ENCODE measurements at regions not wholly inside any gene's neighbourhood (a gene's known extent, or its start where the extent isn't known, plus 50 kb on each side); places are given as distances from the start of the nearest gene placed in this dataset.

DNA sequence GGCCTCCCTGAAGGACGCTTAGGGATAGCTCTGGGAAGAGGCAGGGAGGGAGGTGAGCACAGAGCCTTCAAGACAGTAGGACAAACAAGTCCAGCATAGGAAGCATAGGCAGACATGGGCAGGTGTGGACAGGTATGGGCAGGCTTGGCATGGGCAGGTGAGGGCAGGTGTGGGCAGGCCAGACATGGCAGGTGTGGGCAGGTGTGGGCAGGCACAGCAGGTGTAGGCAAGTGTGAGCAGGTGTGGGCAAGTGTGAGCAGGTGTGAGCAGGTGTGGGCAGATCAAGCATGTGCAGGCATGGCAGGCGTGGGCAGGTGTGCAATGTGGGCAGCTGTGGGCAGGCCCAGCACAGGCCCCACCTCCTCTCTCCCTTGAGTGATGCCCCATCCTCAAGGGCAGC, 148.8 kb upstream of the ZMIZ1 start:
- no peak for DNase-seq
- WGBS, 2 donors = 95 to 96% methylated on average over 2 of the region's 2 CpGs
- intact Hi-C loops (cut with DNase I) = no loop called here
- TF ChIP-seq, protein P1, sequence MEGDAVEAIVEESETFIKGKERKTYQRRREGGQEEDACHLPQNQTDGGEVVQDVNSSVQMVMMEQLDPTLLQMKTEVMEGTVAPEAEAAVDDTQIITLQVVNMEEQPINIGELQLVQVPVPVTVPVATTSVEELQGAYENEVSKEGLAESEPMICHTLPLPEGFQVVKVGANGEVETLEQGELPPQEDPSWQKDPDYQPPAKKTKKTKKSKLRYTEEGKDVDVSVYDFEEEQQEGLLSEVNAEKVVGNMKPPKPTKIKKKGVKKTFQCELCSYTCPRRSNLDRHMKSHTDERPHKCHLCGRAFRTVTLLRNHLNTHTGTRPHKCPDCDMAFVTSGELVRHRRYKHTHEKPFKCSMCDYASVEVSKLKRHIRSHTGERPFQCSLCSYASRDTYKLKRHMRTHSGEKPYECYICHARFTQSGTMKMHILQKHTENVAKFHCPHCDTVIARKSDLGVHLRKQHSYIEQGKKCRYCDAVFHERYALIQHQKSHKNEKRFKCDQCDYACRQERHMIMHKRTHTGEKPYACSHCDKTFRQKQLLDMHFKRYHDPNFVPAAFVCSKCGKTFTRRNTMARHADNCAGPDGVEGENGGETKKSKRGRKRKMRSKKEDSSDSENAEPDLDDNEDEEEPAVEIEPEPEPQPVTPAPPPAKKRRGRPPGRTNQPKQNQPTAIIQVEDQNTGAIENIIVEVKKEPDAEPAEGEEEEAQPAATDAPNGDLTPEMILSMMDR (IDR thresholded peaks at IDR 0.05) = no peak
- no peak for TF ChIP-seq POLR2A (IDR thresholded peaks at IDR 0.05)
- Histone ChIP-seq H3K36me3 (no peaks in the 10 kb centered on the region), H3K4me3 (replicated peaks in 1 of 3) (no peak overlapping the region), H3K27me3 (no peaks in the 10 kb centered on the region), H3K9me3 (no peaks in the 10 kb centered on the region), H3K4me1 (peaks cover 0 to under 1% of the 10 kb centered on the region in 2 donors), H3K27ac (no peak overlapping the region)

DNA sequence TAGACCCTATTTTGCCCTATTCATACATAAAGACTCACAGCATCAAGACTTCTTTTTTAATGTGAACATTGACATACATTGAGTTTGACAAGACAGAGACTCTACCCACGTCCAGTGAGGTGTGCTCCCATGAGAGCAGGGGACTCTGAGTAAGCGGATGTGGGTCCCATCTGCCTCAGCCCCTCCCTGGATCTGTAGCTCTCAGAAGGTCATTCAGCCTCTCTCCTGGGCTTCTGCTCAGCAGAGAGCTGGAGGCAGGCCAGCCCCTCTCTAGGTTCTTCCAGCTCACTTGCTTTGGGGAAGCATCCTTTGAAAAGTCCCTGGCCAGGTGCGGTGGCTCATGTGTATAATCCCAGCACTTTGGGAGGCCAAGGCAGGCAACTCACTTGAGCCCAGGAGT, 146.9 kb upstream of the ZMIZ1 start:
- WGBS, 2 donors = 34 to 37% methylated on average over 3 of the region's 3 CpGs
- Histone ChIP-seq H3K27me3 (no peaks in the 10 kb centered on the region), H3K36me3 (no peaks in the 10 kb centered on the region), H3K4me3 (replicated peaks in 1 of 3) (no peak overlapping the region), H3K27ac (no peak overlapping the region), H3K4me1 (no peaks in the 10 kb centered on the region), H3K9me3 (no peaks in the 10 kb centered on the region)
- peak; percentile 75 to 78 for DNase-seq
- intact Hi-C loops (cut with DNase I) = no loop called here
- no peak for TF ChIP-seq POLR2A (IDR thresholded peaks at IDR 0.05)
- TF ChIP-seq, protein P1 (IDR thresholded peaks at IDR 0.05) = no peak

DNA sequence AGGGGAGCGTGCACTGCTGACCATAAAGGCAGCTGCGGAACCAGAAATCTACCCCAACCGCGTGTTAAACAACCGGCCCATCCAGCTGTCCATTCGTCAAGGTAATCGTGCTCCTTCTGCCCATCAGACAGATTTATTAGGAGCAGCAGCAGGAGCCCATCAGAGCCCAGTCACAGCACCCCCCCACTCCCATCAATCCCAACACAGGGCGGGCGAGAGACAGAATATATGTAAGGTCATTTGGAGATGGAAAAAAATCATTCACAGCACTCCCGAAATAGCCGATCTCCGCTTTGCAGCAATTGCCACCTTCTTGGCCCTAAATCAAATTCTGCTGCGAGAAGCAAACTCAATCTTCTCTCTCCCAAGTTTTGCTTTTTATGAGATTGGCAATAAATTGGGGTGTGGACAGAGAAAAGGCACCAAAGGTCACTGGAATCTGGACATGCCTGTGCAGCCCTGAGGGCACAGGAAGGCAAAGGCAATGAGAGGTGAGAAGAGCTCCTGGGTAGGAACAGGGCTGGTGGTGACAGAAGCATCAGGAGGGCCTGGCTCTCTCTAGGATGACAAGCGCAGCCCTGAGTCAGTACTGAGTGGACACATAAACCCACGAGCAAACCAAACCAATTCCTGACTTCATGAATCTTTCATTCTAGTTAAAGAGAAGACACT, 145.0 kb upstream of the ZMIZ1 start:
- H3K9me3 ChIP-seq = no peaks in the 10 kb centered on the region
- H3K27me3 ChIP-seq = no peaks in the 10 kb centered on the region
- no peak for TF ChIP-seq POLR2A (IDR thresholded peaks at IDR 0.05)
- TF ChIP-seq, protein P1 (IDR thresholded peaks at IDR 0.05) = no peak
- no peak overlapping the region for H3K27ac ChIP-seq
- H3K36me3 ChIP-seq = no peaks in the 10 kb centered on the region
- H3K4me3 ChIP-seq (replicated peaks in 1 of 3) = no peak overlapping the region
- H3K4me1 ChIP-seq = no peaks in the 10 kb centered on the region
- no peak for DNase-seq
- intact Hi-C loops (cut with DNase I) = no loop called here
- 95% methylated on average over 13 to 15 of the region's 15 CpGs for WGBS, 2 donors

DNA sequence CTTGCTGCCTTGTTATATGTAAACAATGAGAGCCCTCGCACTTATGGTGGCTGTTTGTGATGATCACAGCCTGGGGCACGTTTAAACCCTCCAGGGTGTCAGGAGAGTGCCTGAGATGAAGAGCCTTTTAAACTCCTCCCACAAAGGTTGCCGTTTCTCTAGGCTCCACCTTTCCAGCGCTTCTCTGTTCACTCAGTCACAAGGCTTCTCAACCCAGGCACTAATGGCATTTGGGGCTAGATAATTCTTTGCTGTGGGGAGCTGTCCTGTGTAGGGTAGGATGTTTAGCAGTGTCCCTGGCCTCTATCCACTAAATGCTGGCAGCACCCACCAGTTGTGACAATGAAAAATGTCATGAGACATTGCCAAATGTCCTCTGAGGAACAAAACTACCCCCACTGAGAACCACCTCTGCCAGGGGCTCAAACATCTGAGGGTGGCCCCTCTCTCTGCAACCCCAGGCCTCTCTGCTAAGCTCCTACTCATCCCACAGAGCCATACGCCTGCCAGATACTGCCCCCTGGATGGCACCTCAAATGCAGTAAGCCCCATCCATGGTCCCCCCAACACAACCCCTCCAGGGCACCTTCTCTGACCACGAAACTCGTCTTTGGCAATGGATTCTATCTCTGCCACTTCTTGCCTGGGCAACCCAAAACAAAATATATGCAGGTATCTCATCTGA, 144.3 kb upstream of the ZMIZ1 start:
- intact Hi-C loops (cut with DNase I) = no loop called here
- no peaks in the 10 kb centered on the region for H3K9me3 ChIP-seq
- TF ChIP-seq POLR2A (IDR thresholded peaks at IDR 0.05) = no peak
- TF ChIP-seq, protein P1 (IDR thresholded peaks at IDR 0.05) = no peak
- H3K27ac ChIP-seq = no peak overlapping the region
- no peaks in the 10 kb centered on the region for H3K27me3 ChIP-seq
- WGBS, 2 donors = 75 to 77% methylated on average over 7 of the region's 7 CpGs
- DNase-seq = no peak
- no peaks in the 10 kb centered on the region for H3K36me3 ChIP-seq
- no peaks in the 10 kb centered on the region for H3K4me1 ChIP-seq
- H3K4me3 ChIP-seq (replicated peaks in 1 of 3) = no peak overlapping the region

DNA sequence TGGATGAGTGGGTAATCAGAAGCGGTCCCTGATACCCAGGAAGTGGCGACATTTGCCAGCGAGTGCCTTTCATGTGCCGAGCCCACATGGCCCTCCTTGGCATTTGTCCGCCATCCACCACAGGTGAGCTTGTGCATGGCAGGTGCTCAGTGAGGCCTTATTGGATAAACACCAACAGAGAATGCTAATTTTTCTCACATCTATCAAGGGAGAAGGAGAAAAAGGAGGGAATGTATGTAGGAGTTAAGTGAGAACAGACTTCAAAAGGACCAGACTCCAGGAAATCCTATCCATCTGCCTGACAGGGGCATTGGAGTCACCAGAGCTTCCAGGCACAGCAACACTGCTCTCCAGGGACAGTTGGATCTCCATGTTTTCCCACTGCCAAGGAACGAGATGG, 143.5 kb upstream of the ZMIZ1 start:
- Histone ChIP-seq H3K4me1 (no peaks in the 10 kb centered on the region), H3K36me3 (no peaks in the 10 kb centered on the region), H3K9me3 (no peaks in the 10 kb centered on the region), H3K4me3 (replicated peaks in 1 of 3) (no peak overlapping the region), H3K27me3 (no peaks in the 10 kb centered on the region), H3K27ac (no peak overlapping the region)
- no peak for TF ChIP-seq POLR2A (IDR thresholded peaks at IDR 0.05)
- TF ChIP-seq, protein P1 (IDR thresholded peaks at IDR 0.05) = no peak
- DNase-seq = no peak
- WGBS, 2 donors = 91 to 95% methylated on average over 6 of the region's 6 CpGs
- intact Hi-C loops (cut with DNase I) = no loop called here

All from thyroid gland (tissue), 4 donors.